ENCODE measurements at regions not wholly inside any gene's neighbourhood (a gene's known extent, or its start where the extent isn't known, plus 50 kb on each side); places are given as distances from the start of the nearest gene placed in this dataset.
"Not testable (repeated sequence)": the region's sequence is repeated elsewhere in the genome, so short reads cannot be mapped to it uniquely, and the experiment has no call there.

DNA sequence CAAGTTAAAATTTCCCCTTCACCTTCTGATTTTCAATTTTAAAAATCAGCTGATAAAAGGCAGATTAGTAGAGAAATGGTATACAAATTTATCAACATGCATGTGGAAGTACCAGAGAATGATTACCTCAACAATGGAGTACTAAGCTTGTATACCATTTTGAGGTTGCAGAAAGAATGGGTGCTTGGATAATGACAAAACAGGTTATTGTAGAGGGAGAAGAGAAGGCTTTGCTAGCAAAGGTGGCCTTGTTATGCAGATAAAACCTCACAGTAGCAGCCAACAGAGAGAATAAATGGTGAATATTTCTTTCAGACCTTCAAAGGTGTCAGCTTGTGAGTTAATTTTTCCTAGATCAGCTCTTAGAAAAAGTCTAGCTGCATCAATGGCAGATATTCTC lies 1174.9 kb upstream of the ADGRL4 start:
- no peak for DNase-seq (ENCODE audit: low spot score)

DNA sequence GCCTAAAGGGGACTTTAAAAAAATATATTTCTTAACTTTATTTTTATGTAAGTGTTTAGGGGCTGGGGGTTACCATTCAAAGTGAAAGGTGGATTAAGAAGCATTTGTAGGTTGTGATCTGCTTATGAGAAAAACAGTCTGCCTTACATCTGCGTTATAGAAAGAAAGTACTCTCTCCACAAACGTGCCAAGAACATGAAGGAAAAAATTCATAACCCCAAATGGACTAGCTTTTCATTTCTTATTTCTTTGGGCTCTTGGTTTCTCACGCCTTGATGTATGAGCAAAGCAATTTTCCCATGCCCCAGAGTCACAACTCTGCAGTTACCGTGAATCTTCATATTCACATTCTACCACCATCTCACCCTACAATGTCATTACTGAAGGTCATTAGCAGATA lies 1165.1 kb upstream of the ADGRL4 start:
- no peak for DNase-seq (ENCODE audit: low spot score)

DNA sequence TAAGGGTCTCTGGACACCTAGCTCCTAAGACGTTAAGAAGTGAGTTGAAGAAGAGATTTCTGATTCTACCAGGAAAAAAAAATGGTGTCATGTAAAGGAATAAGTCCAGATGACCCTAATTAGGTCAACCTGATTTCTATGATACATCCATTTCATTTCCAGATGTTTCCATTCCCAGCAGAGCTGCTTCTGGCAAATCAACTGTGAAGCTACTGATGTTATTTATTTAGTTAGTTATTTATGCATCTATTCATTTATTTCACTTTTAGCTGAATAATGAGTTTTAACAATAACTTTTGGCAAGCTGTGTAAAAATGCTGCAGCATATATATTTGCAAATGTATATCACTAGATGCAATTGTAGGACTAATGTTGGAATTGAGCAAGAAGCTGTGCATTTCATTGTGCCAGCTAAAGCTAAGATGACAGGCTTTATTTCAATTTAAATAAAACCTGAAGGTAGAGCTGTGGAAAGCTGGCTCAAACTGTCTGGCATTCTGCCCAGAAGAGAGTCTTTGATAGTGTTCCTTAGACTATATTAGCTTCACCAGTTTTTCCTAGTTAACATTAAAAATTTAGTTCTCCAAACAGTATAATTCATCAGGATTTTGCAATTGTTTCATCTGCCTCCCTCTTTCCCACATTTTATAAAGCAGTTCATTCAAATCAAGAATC lies 1164.4 kb upstream of the ADGRL4 start:
- DNase-seq (ENCODE audit: low spot score) = peak; percentile 31

DNA sequence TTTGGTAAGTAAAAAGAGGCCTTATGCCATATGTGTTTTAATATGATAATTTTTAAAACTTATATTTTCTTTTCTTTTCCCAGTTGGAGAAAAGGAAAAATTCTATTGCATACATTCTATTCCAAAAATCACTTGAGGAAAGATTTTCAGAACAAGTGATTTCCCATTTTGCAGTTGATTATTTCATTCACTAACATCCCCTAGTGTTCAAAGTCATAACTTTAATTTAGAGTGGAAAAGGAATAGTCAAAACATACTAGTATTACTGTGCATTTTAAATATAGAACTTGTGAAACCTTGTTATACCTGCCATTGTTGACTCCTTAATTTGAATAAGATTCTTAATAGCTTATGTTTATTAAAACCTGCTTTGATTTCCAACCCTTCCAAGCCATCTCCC lies 1157.6 kb upstream of the ADGRL4 start:
- no peak for DNase-seq (ENCODE audit: low spot score)

DNA sequence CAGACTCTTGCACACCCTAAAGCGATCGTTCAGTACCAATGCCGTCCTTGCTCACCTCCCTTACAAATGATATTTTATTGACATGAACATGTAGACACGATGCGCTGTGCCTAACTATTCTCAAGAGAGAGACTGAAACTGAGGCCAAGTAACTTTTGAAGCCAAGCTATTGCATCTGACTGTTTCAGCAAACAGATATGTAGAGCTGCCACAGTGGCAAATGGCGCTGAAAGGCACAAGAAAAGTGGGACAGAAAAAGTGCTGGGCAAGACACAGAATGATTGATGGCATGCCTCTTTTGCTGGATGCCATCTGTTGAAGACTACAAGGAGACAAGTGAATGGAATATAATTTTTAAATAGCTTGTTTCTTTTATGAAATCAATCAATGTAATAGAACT lies 1157.2 kb upstream of the ADGRL4 start:
- no peak for DNase-seq (ENCODE audit: low spot score)

DNA sequence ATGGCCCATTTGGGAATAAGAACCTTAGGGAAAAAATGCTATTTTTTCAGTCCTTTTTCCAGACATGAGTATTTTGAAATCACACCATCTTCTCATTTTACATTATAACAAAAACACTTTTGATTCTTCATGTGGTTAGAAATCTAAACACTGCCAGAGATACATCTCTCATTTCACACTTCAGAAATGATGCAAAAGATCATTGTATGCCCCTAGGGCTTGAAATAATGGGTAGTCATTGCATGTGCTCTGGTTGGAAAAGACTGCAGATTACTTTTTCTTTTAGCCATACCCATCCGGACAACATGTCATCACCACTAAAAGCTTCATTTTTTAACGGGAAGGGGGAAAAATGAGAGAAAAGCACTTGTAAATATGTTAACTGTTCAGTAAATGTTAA lies 1152.2 kb upstream of the ADGRL4 start:
- no peak for DNase-seq (ENCODE audit: low spot score)

DNA sequence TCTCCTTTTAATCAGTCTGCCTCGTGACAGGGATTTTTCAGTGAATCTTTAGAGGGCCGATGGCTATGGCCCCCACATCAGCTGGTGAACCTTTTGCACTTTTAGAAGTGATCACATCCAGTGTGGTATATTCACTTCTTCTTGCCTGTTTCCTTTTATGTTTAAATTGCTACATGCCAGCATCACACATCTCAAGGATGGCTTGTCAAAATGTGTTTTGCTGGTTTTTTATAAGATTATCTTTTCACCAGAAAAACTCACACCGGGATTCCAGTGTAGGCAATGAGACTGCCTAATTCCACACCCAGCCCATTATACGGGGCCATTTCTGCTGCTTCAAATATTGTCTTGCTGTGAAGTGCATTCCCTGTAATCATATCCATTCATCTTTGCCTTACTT lies 1151.7 kb upstream of the ADGRL4 start:
- no peak for DNase-seq (ENCODE audit: low spot score)

DNA sequence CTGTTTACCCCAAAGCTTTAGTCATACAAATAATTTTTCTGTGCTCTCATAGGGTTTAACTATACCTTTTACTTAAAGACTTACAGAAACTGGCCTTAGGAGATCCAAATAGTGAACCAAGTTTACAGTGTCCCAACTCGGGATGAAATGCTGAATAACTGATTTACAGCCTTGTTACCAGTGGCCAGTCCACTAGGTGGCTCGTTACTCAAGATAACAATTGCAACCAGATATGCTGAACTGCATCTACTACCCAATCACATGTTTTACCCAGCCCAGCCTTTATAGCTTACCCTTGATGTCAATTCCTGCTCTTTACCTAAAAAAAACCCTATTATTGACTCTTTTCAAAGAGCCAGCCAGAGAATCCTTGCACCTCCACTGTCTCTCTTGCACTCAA lies 1148.8 kb upstream of the ADGRL4 start:
- DNase-seq (ENCODE audit: low spot score) = no peak

DNA sequence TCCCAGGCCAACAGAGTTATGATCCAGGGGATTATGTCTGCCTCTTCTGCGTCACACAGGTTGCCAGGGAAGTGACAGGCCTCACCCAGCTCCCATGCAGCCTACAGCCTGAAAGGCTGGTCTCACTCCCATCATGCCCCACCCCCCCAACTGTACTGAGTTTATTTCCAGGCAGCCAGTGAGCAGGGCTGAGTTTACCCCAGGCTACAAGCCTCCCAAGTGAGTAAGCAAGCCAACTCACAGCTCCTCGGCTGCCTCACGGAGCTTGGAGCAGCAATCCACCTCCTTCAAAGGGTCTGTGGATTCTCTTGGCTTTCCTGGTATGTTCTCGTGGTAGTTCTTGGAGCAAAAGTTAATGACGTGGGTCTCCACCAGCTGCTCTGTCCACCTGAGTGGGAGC lies 1147.6 kb upstream of the ADGRL4 start:
- no peak for DNase-seq (ENCODE audit: low spot score)

DNA sequence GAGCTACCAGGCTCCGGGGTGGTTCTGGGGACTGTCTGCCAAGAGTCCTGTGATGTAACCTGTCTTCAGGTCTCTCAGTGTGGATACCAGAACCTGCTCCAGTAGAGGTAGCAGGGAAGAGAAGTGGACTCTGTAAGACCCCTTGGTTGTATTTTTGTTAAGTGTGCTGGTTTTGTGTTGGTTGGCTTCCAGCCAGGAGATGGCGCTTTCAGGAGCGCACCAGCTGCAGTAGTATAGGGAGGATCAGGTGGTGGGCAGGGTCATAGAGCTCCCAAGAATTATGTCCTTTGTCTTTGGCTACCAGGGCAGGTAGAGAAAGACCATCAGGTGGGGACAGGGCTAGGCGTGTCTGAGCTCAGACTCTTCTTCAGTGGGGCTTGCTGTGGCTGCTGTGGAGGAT lies 1147.2 kb upstream of the ADGRL4 start:
- DNase-seq (ENCODE audit: low spot score) = no peak

DNA sequence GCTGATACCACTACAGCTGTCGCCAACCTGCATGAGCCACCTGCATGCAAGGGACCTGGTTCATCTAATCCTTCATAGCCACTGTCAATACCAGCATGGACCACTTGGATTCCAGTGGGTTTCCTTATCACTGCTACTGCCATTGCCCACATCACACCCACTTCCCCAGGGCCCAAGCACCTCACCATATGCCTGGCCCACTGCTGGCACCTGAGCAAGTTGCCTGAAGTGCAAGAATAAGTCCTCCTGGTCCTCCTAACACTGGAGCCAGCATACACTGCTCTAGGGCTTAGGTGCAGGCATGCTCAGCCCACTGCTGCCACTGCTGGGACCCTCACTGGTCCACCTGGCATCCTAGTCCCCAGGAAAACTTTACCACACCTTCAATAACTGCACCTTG lies 1136.8 kb upstream of the ADGRL4 start:
- DNase-seq (ENCODE audit: low spot score) = no peak

DNA sequence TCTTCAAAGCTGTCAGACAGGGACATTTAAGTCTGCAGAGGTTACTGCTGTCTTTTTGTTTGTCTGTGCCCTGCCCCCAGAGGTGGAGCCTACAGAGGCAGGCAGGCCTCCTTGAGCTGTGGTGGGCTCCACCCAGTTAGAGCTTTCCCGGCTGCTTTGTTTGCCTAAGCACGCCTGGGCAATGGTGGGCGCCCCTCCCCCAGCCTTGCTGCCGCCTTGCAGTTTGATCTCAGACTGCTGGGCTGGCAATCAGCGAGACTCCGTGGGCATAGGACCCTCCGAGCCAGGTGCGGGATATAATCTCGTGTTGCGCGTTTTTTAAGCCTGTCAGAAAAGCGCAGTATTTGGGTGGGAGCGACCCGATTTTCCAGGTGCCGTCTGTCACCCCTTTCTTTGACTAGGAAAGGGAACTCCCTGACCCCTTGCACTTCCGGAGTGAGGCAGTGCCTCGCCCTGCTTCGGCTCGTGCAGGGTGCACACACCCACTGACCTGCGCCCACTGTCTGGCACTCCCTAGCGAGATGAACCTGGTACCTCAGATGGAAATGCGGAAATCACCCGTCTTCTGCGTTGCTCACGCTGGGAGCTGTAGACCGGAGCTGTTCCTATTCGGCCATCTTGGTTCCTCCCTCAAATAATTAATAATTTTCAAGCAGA lies 1131.5 kb upstream of the ADGRL4 start:
- DNase-seq (ENCODE audit: low spot score) = not testable (repeated sequence)

DNA sequence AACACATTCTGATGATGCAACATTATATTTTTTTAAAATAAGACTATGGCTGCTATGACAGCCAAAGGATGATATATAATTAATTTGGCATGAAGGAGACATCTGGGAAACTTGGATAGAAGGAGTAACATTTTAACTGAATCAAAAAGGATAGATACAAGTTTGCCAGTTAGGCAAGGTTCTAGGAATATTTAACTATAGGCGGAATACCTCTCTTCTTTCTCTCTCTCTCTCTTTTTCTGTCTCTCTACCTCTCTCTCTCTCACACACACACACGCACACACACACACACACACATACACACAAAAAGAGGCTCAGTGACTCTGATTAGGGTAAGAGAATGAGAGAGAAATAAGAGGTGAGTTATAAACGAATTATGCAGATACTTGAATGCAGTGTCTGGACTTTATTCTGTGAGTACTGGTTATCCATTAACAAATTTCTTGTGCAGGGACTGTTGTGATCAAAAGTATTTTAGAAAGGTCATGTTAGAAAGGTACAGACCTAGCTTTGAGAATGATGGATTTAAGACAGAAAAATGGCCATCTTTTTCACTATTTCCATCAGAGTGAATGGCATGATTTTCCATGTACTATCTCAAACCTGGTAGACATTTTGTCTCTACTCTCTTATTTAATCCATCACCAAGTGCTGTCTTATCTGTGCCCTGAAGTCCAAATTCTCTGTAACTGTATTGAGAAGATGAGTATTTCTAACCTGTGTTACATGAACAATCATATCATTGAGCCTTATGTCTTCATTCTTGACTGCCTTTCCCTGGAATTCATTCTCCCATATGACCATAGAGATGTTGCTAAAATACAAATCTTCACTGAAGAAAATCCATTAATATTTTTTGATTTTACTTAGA lies 1106.9 kb upstream of the ADGRL4 start:
- no peak for DNase-seq (ENCODE audit: low spot score)

DNA sequence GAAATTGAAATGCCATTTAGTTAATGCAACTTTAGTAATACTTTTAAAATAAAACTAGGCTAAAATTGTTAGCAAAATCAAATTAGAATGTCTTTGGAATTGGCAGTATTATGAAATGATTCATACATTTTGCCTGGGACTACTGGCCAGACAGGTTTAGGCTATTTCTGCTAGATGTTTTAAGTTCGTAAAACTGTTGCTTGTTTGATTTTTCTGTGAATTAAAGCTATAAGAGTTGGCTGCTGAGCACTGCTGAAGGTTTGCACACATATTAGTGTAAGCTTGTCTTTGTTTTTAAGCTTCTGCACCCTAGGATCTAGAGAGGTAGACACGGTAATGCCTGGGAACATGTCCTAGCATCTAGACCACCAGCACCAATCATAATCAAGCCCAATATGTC lies 1094.6 kb upstream of the ADGRL4 start:
- no peak for DNase-seq (ENCODE audit: low spot score)

DNA sequence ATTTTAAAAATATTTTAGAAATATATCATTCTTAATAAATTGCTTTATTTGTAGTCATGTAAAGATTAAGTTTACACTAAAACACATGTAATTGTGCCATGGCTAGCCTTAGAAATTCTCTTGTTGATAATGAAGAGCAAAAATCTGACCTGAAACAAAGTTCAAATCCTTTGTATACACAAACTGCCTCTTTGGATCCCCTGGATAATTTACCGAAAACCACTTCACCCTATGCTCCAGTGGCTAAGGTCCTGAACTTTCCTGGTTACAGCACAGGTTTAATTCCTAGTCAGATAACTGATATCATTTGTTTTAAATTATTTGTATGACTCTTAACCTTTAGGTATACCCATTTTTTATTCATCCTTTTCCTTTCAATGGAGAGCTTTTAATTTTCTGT lies 1093.2 kb upstream of the ADGRL4 start:
- DNase-seq (ENCODE audit: low spot score) = no peak

DNA sequence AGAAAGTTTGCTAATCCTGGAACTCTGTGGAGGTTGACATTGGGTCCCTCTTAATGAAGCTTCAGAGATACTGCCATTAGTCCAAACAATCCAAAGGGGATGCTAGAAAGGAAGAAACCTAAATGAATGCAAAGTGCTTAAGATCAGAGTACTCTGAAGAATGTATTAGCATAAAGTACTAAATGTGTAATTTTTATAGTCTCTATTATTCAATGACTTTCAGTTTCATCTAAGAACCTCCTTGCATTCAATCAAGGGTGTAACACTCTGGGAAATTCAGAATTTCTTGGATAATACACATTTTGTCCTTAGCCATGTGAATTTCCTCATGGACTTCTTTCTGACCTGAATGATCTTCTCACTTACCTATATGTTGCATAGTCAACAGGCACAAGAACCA lies 1078.5 kb upstream of the ADGRL4 start:
- no peak for DNase-seq (ENCODE audit: low spot score)

DNA sequence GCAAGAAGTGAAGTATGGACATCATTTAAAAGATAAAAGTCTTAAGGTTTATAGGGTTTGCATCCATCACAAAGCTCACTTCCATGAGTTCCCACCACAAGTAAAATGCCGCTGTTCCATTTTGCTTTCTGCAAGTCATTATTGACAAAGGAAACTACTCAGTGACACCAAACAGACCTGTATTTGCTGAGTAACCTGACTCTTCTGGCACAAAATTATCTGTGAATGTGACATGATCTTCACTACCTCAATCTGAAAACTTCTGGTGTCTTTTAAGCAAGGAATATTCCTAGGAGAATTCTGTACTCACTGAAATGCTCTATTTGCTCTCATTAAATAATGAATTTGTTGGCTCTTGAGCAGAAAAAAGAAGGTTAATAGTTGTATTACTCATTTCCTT lies 1077.4 kb upstream of the ADGRL4 start:
- no peak for DNase-seq (ENCODE audit: low spot score)

DNA sequence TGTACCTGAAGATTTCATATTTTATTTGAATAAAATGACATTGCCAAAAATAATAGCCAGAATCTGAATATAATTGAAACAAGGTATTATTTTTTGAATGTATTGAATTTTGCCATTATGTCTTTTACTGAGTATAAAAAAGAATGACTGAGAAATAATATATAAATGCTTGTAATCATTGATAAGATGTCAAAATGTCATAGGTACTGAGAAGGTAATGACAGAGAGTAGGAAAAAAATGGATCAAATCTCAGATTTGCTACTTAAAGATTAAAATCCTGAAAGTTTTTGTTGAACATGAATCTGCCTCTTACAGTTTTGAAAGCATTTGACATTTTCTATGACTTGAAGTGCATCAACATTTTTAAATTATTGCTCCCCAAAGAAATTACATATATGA lies 1069.9 kb upstream of the ADGRL4 start:
- DNase-seq (ENCODE audit: low spot score) = peak; percentile 10

DNA sequence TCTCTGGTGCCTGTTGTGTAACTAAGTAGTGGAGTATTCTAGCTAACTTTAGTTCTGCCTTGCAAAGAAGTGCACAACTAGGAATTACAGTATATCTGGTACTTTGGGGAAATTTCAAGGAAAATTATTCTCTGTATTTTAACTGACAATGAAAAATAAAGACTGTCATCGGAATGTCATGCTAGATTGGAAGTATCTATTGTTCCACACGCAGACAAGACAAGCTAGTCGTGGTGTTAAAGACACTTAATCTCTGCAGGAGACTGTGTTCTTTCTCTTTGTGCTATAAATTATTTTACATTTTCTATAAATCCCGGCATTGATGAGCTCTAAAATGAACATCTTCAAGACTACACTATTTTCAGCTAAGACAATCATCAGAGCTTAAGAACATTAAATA lies 1068.8 kb upstream of the ADGRL4 start:
- DNase-seq (ENCODE audit: low spot score) = peak; percentile 27

DNA sequence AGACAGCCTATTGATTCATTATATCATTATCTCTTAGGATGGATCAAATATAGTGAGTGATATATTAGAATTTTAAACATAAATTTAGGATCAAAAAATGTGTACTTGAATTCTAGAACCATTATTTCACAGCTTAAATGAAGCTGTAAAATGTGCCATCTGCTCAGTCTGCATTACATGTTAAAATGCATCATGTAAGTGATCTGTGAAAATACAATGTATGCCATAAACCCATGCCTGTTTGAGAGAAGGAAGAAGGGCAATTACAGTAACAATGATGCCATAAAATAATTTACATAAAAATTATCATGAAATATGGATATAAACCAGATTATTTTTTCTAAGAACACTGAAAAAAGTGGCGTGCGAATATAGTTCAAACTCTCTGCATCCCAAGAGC lies 1066.0 kb upstream of the ADGRL4 start:
- no peak for DNase-seq (ENCODE audit: low spot score)

DNA sequence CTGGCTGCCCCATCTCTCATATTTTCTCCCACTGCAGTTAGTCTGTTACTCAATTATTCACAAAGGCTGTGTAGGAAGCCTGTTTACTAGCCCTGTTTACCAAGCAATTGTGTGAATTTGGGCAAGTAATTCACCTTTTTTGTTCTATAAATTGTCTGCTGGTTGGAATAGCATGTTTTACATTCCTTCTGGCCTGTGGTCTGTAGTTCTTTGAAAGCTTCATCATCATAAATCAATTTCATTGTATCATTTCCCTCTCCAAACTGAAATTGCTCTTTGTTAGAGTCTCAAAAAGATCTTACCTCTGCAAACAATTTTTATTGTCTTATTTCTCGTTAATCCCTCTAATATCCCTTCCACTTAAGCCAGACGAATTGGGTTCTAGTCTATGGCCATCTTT lies 1059.5 kb upstream of the ADGRL4 start:
- no peak for DNase-seq (ENCODE audit: low spot score)

DNA sequence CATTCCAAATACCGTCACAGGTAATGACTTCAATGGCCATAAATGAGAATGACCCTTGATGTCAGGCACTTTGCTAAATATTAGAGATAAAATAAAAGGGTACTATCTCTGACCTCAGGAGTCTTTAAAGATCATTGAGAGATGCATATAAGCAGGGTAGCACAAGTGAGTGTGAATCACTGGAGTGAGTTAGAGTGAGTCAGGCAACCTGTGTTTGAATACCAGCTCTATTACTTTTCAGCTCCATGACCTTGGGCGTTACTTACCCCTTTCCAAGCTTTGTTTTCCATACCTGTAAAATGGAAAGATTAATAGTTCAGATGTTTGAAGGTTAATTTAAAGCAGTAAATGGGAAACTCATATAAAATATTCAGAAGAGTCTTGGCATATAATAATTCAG lies 1058.0 kb upstream of the ADGRL4 start:
- no peak for DNase-seq (ENCODE audit: low spot score)

DNA sequence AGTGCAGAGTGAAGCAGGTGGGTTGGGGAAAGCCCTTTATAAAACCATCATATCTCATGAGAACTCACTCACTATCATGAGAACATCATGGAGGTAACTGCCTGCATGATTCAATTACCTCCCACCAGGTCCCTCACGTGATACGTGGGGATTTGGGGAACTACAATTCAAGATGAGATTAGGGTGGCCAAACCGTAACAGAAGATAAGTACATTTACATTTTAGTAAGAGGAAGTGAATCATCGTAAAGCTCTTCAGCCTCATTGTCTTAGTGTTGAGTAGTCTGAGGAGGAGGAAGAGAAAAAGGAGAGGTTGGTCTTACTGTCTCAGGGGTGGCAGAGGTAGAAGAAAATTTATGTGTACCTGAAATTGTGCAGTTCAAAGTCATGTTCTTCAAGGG lies 1053.4 kb upstream of the ADGRL4 start:
- no peak for DNase-seq (ENCODE audit: low spot score)
